Upper lobe of left lung (tissue), 6 donors: ENCODE measurements at regions not wholly inside any gene's neighbourhood (a gene's known extent, or its start where the extent isn't known, plus 50 kb on each side); places are given as distances from the start of the nearest gene placed in this dataset.

Experiments used
- ATAC-seq, 2 donors: fragments of 200-7000 bp; cut with Tn5 transposase; one replicate each; pipeline ENCODE4 v1.9.1; 2022; ENCODE audit warnings: mild to moderate bottlenecking in 2 of 2, moderate library complexity in 2 of 2; ENCODE audit not compliant: low FRiP score in 2 of 2
- DNase-seq, 2 donors: peaks; one replicate each; pipeline ENCODE4 v3.0.0-alpha.2; 2019 to 2020
- H3K27ac ChIP-seq, 4 donors: fragments of 200-600 bp; sonication (generic); one replicate each; pipeline ENCODE4 v1.5.1; 2016 to 2019
- H3K27me3 ChIP-seq, 4 donors: fragments of 200-600 bp; sonication (generic); one replicate each; pipeline ENCODE4 v1.5.1; 2017 to 2019
- H3K36me3 ChIP-seq, 4 donors: fragments of 200-600 bp; sonication (generic); one replicate each; pipeline ENCODE4 v1.5.1; 2016 to 2019
- H3K4me1 ChIP-seq, 4 donors: fragments of 200-600 bp; sonication (generic); one replicate each; pipeline ENCODE4 v1.5.1; 2018 to 2019
- H3K4me3 ChIP-seq, 4 donors: fragments of 200-600 bp; sonication (generic); one replicate each; pipeline ENCODE4 v1.5.1; 2017 to 2019; ENCODE audit warnings: mild to moderate bottlenecking in 2 of 4, moderate library complexity in 1 of 4
- H3K9me3 ChIP-seq, 4 donors: fragments of 200-600 bp; sonication (generic); one replicate each; pipeline ENCODE4 v1.5.1; 2018 to 2019
- EP300 ChIP-seq, 4 donors: sonication (generic); formaldehyde crosslinking; IDR thresholded peaks; one replicate each; pipeline ENCODE4 v1.5.1; 2017; ENCODE audit warnings: antibody characterized with exemption in 4 of 4, control low read depth in 2 of 4
- POLR2A ChIP-seq, 4 donors: fragments of 450-650 bp; IDR thresholded peaks; one replicate each; pipeline ENCODE4 v1.5.1; 2016 to 2017; ENCODE audit warnings: antibody characterized with exemption in 4 of 4, mild to moderate bottlenecking in 2 of 4
- POLR2AphosphoS5 ChIP-seq, 2 donors: sonication (generic); formaldehyde crosslinking; IDR thresholded peaks; one replicate each; pipeline ENCODE4 v1.5.1; 2017; ENCODE audit warnings: antibody characterized with exemption in 2 of 2
- WGBS, 2 donors: methylation state at CpG; one replicate each; pipeline ENCODE4 v1.1.5; 2017 to 2018; 5-methylcytosine and 5-hydroxymethylcytosine counted together
- TF ChIP-seq, protein P1 (sequence below), 6 experiments: fragments of 450-650 bp in 4 of 6; fragments of 200-600 bp in 2 of 6; sonication (generic) in 2 of 6; IDR thresholded peaks; one replicate each; pipeline ENCODE4 v1.5.1; 2016 to 2019; ENCODE audit warnings: antibody characterized with exemption in 6 of 6
- donor health status: DM: no; HTN: no; CAD: no; lungs with moderate emphysema.
- donor health status: DM: no; HTN: yes; CAD: no; lungs with severe emphysema.

DNA sequence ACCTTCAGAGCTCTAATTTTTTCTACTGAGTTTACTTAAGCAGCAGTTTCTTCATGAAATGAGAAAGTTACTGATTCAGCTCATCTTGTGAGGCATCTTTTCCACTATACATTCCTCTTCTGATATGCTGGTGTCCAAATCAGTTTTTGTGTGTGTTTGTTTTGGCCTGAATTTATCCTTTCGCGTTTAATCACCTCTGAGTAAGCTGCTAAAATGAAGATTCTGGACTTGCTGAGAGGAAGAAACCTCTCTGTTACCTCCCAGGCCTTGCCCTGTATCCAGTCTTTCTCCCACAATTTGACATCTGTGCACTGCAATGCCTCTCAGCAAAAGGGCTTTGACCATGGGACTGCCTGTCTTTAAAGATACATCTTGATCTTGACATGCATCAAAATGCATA, 536.2 kb upstream of the NRSN1 start:
- no peak for ATAC-seq
- TF ChIP-seq EP300 (IDR thresholded peaks at IDR 0.05) = no peak
- TF ChIP-seq POLR2A (IDR thresholded peaks at IDR 0.05) = no peak
- no peak for TF ChIP-seq POLR2AphosphoS5 (IDR thresholded peaks at IDR 0.05)
- TF ChIP-seq, protein P1, sequence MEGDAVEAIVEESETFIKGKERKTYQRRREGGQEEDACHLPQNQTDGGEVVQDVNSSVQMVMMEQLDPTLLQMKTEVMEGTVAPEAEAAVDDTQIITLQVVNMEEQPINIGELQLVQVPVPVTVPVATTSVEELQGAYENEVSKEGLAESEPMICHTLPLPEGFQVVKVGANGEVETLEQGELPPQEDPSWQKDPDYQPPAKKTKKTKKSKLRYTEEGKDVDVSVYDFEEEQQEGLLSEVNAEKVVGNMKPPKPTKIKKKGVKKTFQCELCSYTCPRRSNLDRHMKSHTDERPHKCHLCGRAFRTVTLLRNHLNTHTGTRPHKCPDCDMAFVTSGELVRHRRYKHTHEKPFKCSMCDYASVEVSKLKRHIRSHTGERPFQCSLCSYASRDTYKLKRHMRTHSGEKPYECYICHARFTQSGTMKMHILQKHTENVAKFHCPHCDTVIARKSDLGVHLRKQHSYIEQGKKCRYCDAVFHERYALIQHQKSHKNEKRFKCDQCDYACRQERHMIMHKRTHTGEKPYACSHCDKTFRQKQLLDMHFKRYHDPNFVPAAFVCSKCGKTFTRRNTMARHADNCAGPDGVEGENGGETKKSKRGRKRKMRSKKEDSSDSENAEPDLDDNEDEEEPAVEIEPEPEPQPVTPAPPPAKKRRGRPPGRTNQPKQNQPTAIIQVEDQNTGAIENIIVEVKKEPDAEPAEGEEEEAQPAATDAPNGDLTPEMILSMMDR (IDR thresholded peaks at IDR 0.05) = no peak
- 76 to 87% methylated on average over 2 of the region's 2 CpGs for WGBS, 2 donors
- no peak overlapping the region for H3K4me3 ChIP-seq
- H3K27me3 ChIP-seq = no peaks in the 10 kb centered on the region
- H3K27ac ChIP-seq = no peak overlapping the region
- no peaks in the 10 kb centered on the region for H3K36me3 ChIP-seq
- no peaks in the 10 kb centered on the region for H3K4me1 ChIP-seq
- DNase-seq = no peak
- H3K9me3 ChIP-seq = no peaks in the 10 kb centered on the region

DNA sequence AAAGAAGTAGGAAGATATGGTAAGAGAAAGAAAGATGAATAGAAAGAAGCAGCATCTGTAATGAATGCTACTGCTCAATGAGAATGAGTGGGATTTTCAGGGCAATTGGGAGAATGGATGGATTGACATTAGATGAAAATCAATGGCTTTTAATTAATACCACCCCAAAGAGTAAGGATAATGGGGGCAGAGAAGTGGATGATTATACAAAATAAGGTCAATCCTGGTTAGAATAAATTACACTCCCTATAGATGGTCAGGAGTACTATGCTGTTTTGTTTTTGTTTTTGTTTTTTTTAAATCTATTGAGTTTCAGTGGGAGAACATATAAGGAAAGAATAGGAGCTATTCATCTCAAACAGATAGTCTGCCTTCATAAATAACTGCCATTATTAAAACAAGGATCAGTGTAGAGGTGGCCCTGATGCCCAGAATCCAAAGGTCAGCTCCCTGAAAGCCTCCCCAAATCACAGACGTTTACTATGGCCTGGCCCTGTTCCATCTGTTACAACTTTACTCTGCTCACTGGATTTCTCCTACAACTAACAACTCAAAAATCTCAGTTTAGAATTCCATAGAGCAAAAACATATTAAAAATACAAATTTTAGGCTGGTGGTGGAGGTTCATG, 535.4 kb upstream of the NRSN1 start:
- 43 to 45% methylated on average over 1 of the region's 1 CpG for WGBS, 2 donors
- no peaks in the 10 kb centered on the region for H3K36me3 ChIP-seq
- no peaks in the 10 kb centered on the region for H3K4me1 ChIP-seq
- ATAC-seq = no peak
- no peak overlapping the region for H3K4me3 ChIP-seq
- no peak for DNase-seq
- no peak for TF ChIP-seq EP300 (IDR thresholded peaks at IDR 0.05)
- no peaks in the 10 kb centered on the region for H3K27me3 ChIP-seq
- H3K9me3 ChIP-seq = no peaks in the 10 kb centered on the region
- no peak overlapping the region for H3K27ac ChIP-seq

DNA sequence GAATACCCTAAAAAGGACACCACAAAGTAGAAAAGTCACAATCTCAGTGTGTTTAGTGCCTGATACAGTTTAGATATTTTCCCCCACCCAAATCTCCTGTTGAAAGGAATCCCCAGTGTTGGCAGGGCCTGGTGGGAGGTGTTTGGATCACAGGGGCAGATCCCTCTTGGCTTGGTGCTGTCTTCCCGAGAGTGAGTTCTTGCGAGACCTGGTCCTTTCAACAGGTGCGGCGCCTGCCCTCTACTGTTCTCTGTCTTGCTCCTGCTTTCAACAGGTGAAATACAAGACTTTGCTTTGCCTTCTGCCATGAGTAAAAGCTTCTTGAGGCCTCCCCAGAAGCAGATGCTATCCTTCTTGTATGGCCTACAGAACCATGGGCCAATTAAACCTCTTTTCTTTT, 534.3 kb upstream of the NRSN1 start:
- TF ChIP-seq POLR2AphosphoS5 (IDR thresholded peaks at IDR 0.05) = no peak
- no peak for TF ChIP-seq POLR2A (IDR thresholded peaks at IDR 0.05)
- TF ChIP-seq, protein P1 (IDR thresholded peaks at IDR 0.05) = no peak
- no peak for TF ChIP-seq EP300 (IDR thresholded peaks at IDR 0.05)
- no peak overlapping the region for H3K27ac ChIP-seq
- no peak for ATAC-seq
- no peaks in the 10 kb centered on the region for H3K9me3 ChIP-seq
- no peaks in the 10 kb centered on the region for H3K36me3 ChIP-seq
- 98 to 100% methylated on average over 4 of the region's 4 CpGs for WGBS, 2 donors
- no peaks in the 10 kb centered on the region for H3K27me3 ChIP-seq
- H3K4me3 ChIP-seq = no peak overlapping the region
- DNase-seq = no peak
- H3K4me1 ChIP-seq = no peaks in the 10 kb centered on the region

DNA sequence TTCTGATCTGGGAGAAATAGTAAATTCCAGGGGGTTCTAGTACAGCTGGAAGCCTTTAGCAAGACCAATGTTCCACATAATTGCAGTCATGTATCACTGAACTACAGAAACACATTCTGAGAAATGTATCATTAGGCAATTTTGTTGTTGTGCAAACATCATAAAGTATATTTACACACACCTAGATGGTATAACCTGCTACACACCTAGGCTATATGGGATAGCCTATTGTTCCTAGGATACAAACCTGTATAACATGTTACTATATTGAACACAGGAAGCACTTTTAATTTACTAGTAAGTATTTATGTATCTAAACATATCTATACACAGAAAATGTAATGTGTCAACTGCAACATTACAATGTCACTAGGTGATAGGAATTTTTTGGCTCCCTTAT, 525.9 kb upstream of the NRSN1 start:
- Histone ChIP-seq H3K9me3 (peaks cover 0 to 2% (median 0%) of the 10 kb centered on the region in 4 donors), H3K27ac (no peak overlapping the region), H3K27me3 (no peaks in the 10 kb centered on the region), H3K36me3 (no peaks in the 10 kb centered on the region), H3K4me3 (no peak overlapping the region), H3K4me1 (no peaks in the 10 kb centered on the region)
- no peak for DNase-seq
- no peak for TF ChIP-seq POLR2A (IDR thresholded peaks at IDR 0.05)
- TF ChIP-seq POLR2AphosphoS5 (IDR thresholded peaks at IDR 0.05) = no peak
- TF ChIP-seq EP300 (IDR thresholded peaks at IDR 0.05) = no peak
- TF ChIP-seq, protein P1 (IDR thresholded peaks at IDR 0.05) = no peak
- ATAC-seq = no peak

DNA sequence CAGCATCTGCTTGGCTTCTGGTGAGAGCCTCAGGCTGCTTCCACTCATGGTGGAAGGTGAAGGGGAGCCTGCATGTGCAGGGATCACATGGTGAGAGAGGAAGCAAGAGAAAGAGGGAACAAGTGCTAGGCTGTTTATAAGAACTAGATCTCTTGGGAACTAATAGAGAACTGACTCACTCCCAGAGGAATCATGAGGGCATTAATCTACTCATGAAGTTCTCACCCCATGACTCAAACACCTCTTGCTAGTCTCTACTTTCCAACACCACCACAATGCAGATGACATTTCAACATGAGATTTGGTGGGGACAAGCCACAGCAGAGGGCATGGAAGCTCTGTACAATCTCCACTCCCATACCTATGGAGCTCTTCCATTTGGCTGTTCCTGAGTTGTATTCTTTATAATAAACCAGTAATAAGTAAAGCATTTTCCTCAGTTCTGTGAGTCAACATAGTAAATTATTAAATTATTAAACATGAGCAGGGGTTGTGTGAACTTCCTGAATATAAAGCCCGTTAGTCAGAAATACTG, 524.1 kb upstream of the NRSN1 start:
- TF ChIP-seq, protein P1 (IDR thresholded peaks at IDR 0.05) = no peak
- H3K4me1 ChIP-seq = no peaks in the 10 kb centered on the region
- DNase-seq (no peak), ATAC-seq (no peak)
- H3K4me3 ChIP-seq = no peak overlapping the region
- no peaks in the 10 kb centered on the region for H3K27me3 ChIP-seq
- H3K36me3 ChIP-seq = no peaks in the 10 kb centered on the region
- no peak overlapping the region for H3K27ac ChIP-seq
- peaks cover 0 to 4% (median 0%) of the 10 kb centered on the region in 4 donors for H3K9me3 ChIP-seq
- WGBS, 2 donors = 79 to 96% methylated on average over 1 of the region's 1 CpG
